Right kidney (tissue), 1 donor: ENCODE measurements at regions not wholly inside any gene's neighbourhood (a gene's known extent, or its start where the extent isn't known, plus 50 kb on each side); places are given as distances from the start of the nearest gene placed in this dataset.
A peak's percentile ranks its signal among the peaks of the same experiment; 100 is the strongest.
"Not testable (repeated sequence)": the region's sequence is repeated elsewhere in the genome, so short reads cannot be mapped to it uniquely, and the experiment has no call there.

ENCODE experiments used
- DNase-seq: peaks from one replicate; pipeline ENCODE4 v3.0.0-alpha.2; 2016

- no peak for DNase-seq
Measured at GRCh38 chr12:119931402-119931801, 54.3 kb upstream of the CIT start.

- DNase-seq, result no peak
Measured at GRCh38 chr12:119932921-119933320, 55.8 kb upstream of the CIT start.

DNA sequence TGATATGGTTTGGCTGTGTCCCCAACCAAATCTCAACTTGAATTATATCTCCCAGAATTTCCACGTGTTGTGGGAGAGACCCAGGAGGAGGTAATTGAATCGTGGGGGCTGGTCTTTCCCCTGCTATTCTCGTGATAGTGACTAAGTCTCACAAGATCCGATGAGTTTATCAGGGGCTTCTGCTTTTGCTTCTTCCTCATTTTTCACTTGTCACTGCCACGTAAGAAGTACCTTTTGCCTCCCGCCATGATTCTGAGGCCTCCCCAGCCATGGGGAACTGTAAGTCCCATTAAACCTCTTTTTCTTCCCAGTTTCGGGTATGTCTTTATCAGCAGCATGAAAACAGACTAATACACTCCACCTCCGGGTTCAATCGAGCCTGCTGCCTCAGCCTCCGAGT lies 54.3 kb upstream of the BICDL1 start:
- not testable (repeated sequence) for DNase-seq

GRCh38 chr12:119936705-119937311 lies 52.2 kb upstream of the BICDL1 start:
- no peak for DNase-seq

- peak; percentile 39 for DNase-seq
Measured at GRCh38 chr12:119938049-119938667, 50.9 kb upstream of the BICDL1 start.
